ENCODE measurements at regions not wholly inside any gene's neighbourhood (a gene's known extent, or its start where the extent isn't known, plus 50 kb on each side); places are given as distances from the start of the nearest gene placed in this dataset.

GRCh38 chr22:49636649-49637048 is 191.0 kb downstream of the BRD1 start:
- TF ChIP-seq, protein P1, sequence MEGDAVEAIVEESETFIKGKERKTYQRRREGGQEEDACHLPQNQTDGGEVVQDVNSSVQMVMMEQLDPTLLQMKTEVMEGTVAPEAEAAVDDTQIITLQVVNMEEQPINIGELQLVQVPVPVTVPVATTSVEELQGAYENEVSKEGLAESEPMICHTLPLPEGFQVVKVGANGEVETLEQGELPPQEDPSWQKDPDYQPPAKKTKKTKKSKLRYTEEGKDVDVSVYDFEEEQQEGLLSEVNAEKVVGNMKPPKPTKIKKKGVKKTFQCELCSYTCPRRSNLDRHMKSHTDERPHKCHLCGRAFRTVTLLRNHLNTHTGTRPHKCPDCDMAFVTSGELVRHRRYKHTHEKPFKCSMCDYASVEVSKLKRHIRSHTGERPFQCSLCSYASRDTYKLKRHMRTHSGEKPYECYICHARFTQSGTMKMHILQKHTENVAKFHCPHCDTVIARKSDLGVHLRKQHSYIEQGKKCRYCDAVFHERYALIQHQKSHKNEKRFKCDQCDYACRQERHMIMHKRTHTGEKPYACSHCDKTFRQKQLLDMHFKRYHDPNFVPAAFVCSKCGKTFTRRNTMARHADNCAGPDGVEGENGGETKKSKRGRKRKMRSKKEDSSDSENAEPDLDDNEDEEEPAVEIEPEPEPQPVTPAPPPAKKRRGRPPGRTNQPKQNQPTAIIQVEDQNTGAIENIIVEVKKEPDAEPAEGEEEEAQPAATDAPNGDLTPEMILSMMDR (IDR thresholded peaks at IDR 0.05; ENCODE audit: low read depth, low read length, poor library complexity, severe bottlenecking) = no peak
- no peak for TF ChIP-seq EZH2phosphoT487 (IDR thresholded peaks at IDR 0.05; ENCODE audit: borderline replicate concordance, low read length)
